ENCODE measurements at regions not wholly inside any gene's neighbourhood (a gene's known extent, or its start where the extent isn't known, plus 50 kb on each side); places are given as distances from the start of the nearest gene placed in this dataset.

- Histone ChIP-seq H3K9me3 (ENCODE audit: control insufficient read depth in 2 of 2, insufficient read depth in 1 of 2, low read depth in 1 of 2, low read length in 1 of 2) (no peaks in the 10 kb centered on the region), H3K27ac (ENCODE audit: low read depth in 2 of 2, low read length in 1 of 2) (no peak overlapping the region), H3K36me3 (ENCODE audit: control insufficient read depth in 2 of 2, insufficient read depth in 2 of 2, low read length in 1 of 2) (no peaks in the 10 kb centered on the region), H3K4me1 (ENCODE audit: control insufficient read depth in 2 of 2, insufficient read depth in 2 of 2, low read length in 1 of 2) (peaks cover 0 to 2% of the 10 kb centered on the region in 2 donors), H3K4me3 (ENCODE audit: low read depth in 1 of 2, low read length in 2 of 2) (no peak overlapping the region), H3K27me3 (ENCODE audit: control insufficient read depth in 1 of 2, insufficient read depth in 2 of 2, low read length in 2 of 2) (no peaks in the 10 kb centered on the region)
- WGBS, 2 donors = 62 to 63% methylated on average over 2 of the region's 2 CpGs
Observed at GRCh38 chr5:124516567-124516966, 229.9 kb downstream of the ZNF608 start.

- no peak overlapping the region for H3K27ac ChIP-seq (ENCODE audit: low read depth in 2 of 2, low read length in 1 of 2)
- no peaks in the 10 kb centered on the region for H3K36me3 ChIP-seq (ENCODE audit: control insufficient read depth in 2 of 2, insufficient read depth in 2 of 2, low read length in 1 of 2)
- H3K9me3 ChIP-seq (ENCODE audit: control insufficient read depth in 2 of 2, insufficient read depth in 1 of 2, low read depth in 1 of 2, low read length in 1 of 2) = no peaks in the 10 kb centered on the region
- peaks cover 0 to 2% of the 10 kb centered on the region in 2 donors for H3K4me1 ChIP-seq (ENCODE audit: control insufficient read depth in 2 of 2, insufficient read depth in 2 of 2, low read length in 1 of 2)
- no peak overlapping the region for H3K4me3 ChIP-seq (ENCODE audit: low read depth in 1 of 2, low read length in 2 of 2)
- WGBS, 2 donors = 36 to 56% methylated on average over 3 of the region's 3 CpGs
- no peaks in the 10 kb centered on the region for H3K27me3 ChIP-seq (ENCODE audit: control insufficient read depth in 1 of 2, insufficient read depth in 2 of 2, low read length in 2 of 2)
Observed at GRCh38 chr5:124515497-124516245, 230.8 kb downstream of the ZNF608 start.

GRCh38 chr5:124514956-124515355 is 231.5 kb downstream of the ZNF608 start:
- no peak overlapping the region for H3K4me3 ChIP-seq (ENCODE audit: low read depth in 1 of 2, low read length in 2 of 2)
- no peaks in the 10 kb centered on the region for H3K9me3 ChIP-seq (ENCODE audit: control insufficient read depth in 2 of 2, insufficient read depth in 1 of 2, low read depth in 1 of 2, low read length in 1 of 2)
- peaks cover 0 to 2% of the 10 kb centered on the region in 2 donors for H3K4me1 ChIP-seq (ENCODE audit: control insufficient read depth in 2 of 2, insufficient read depth in 2 of 2, low read length in 1 of 2)
- H3K27ac ChIP-seq (ENCODE audit: low read depth in 2 of 2, low read length in 1 of 2) = no peak overlapping the region
- no peaks in the 10 kb centered on the region for H3K27me3 ChIP-seq (ENCODE audit: control insufficient read depth in 1 of 2, insufficient read depth in 2 of 2, low read length in 2 of 2)
- H3K36me3 ChIP-seq (ENCODE audit: control insufficient read depth in 2 of 2, insufficient read depth in 2 of 2, low read length in 1 of 2) = no peaks in the 10 kb centered on the region
- 89% methylated on average over 3 of the region's 3 CpGs for WGBS, 2 donors

- peaks cover 0 to 2% of the 10 kb centered on the region in 2 donors for H3K4me1 ChIP-seq (ENCODE audit: control insufficient read depth in 2 of 2, insufficient read depth in 2 of 2, low read length in 1 of 2)
Observed at GRCh38 chr5:124512952-124513632, 233.3 kb downstream of the ZNF608 start.

GRCh38 chr5:124512236-124512635 is 234.2 kb downstream of the ZNF608 start:
- H3K27ac ChIP-seq (ENCODE audit: low read depth in 2 of 2, low read length in 1 of 2) = no peak overlapping the region

More at GRCh38 chr5:124512952-124513632, 233.3 kb downstream of the ZNF608 start:
- H3K4me3 ChIP-seq (ENCODE audit: low read depth in 1 of 2, low read length in 2 of 2) = no peak overlapping the region
- no peaks in the 10 kb centered on the region for H3K9me3 ChIP-seq (ENCODE audit: control insufficient read depth in 2 of 2, insufficient read depth in 1 of 2, low read depth in 1 of 2, low read length in 1 of 2)
- no peaks in the 10 kb centered on the region for H3K27me3 ChIP-seq (ENCODE audit: control insufficient read depth in 1 of 2, insufficient read depth in 2 of 2, low read length in 2 of 2)
- 88 to 94% methylated on average over 5 of the region's 5 CpGs for WGBS, 2 donors
- no peak overlapping the region for H3K27ac ChIP-seq (ENCODE audit: low read depth in 2 of 2, low read length in 1 of 2)
- no peaks in the 10 kb centered on the region for H3K36me3 ChIP-seq (ENCODE audit: control insufficient read depth in 2 of 2, insufficient read depth in 2 of 2, low read length in 1 of 2)

GRCh38 chr5:124511791-124512190 is 234.6 kb downstream of the ZNF608 start:
- H3K9me3 ChIP-seq (ENCODE audit: control insufficient read depth in 2 of 2, insufficient read depth in 1 of 2, low read depth in 1 of 2, low read length in 1 of 2) = no peaks in the 10 kb centered on the region
- no peaks in the 10 kb centered on the region for H3K36me3 ChIP-seq (ENCODE audit: control insufficient read depth in 2 of 2, insufficient read depth in 2 of 2, low read length in 1 of 2)
- H3K4me3 ChIP-seq (ENCODE audit: low read depth in 1 of 2, low read length in 2 of 2) = no peak overlapping the region
- H3K27ac ChIP-seq (ENCODE audit: low read depth in 2 of 2, low read length in 1 of 2) = no peak overlapping the region
- H3K4me1 ChIP-seq (ENCODE audit: control insufficient read depth in 2 of 2, insufficient read depth in 2 of 2, low read length in 1 of 2) = peaks cover 0 to 2% of the 10 kb centered on the region in 2 donors
- no peaks in the 10 kb centered on the region for H3K27me3 ChIP-seq (ENCODE audit: control insufficient read depth in 1 of 2, insufficient read depth in 2 of 2, low read length in 2 of 2)

More at GRCh38 chr5:124512236-124512635, 234.2 kb downstream of the ZNF608 start:
- H3K4me1 ChIP-seq (ENCODE audit: control insufficient read depth in 2 of 2, insufficient read depth in 2 of 2, low read length in 1 of 2) = peaks cover 0 to 2% of the 10 kb centered on the region in 2 donors
- H3K27me3 ChIP-seq (ENCODE audit: control insufficient read depth in 1 of 2, insufficient read depth in 2 of 2, low read length in 2 of 2) = no peaks in the 10 kb centered on the region
- WGBS, 2 donors = 27 to 53% methylated on average over 3 of the region's 3 CpGs
- H3K4me3 ChIP-seq (ENCODE audit: low read depth in 1 of 2, low read length in 2 of 2) = no peak overlapping the region
- H3K36me3 ChIP-seq (ENCODE audit: control insufficient read depth in 2 of 2, insufficient read depth in 2 of 2, low read length in 1 of 2) = no peaks in the 10 kb centered on the region
- no peaks in the 10 kb centered on the region for H3K9me3 ChIP-seq (ENCODE audit: control insufficient read depth in 2 of 2, insufficient read depth in 1 of 2, low read depth in 1 of 2, low read length in 1 of 2)

GRCh38 chr5:124507688-124508087 is 238.8 kb downstream of the ZNF608 start:
- Histone ChIP-seq H3K4me1 (ENCODE audit: control insufficient read depth in 2 of 2, insufficient read depth in 2 of 2, low read length in 1 of 2) (peaks cover 0 to 2% of the 10 kb centered on the region in 2 donors), H3K4me3 (ENCODE audit: low read depth in 1 of 2, low read length in 2 of 2) (no peak overlapping the region), H3K27ac (ENCODE audit: low read depth in 2 of 2, low read length in 1 of 2) (no peak overlapping the region), H3K27me3 (ENCODE audit: control insufficient read depth in 1 of 2, insufficient read depth in 2 of 2, low read length in 2 of 2) (no peaks in the 10 kb centered on the region), H3K36me3 (ENCODE audit: control insufficient read depth in 2 of 2, insufficient read depth in 2 of 2, low read length in 1 of 2) (no peaks in the 10 kb centered on the region), H3K9me3 (ENCODE audit: control insufficient read depth in 2 of 2, insufficient read depth in 1 of 2, low read depth in 1 of 2, low read length in 1 of 2) (no peaks in the 10 kb centered on the region)
- 89 to 95% methylated on average over 2 of the region's 2 CpGs for WGBS, 2 donors

GRCh38 chr5:124504081-124504916 is 242.1 kb downstream of the ZNF608 start:
- Histone ChIP-seq H3K27ac (ENCODE audit: low read depth in 2 of 2, low read length in 1 of 2) (no peak overlapping the region), H3K4me3 (ENCODE audit: low read depth in 1 of 2, low read length in 2 of 2) (no peak overlapping the region), H3K4me1 (ENCODE audit: control insufficient read depth in 2 of 2, insufficient read depth in 2 of 2, low read length in 1 of 2) (no peaks in the 10 kb centered on the region), H3K9me3 (ENCODE audit: control insufficient read depth in 2 of 2, insufficient read depth in 1 of 2, low read depth in 1 of 2, low read length in 1 of 2) (no peaks in the 10 kb centered on the region), H3K27me3 (ENCODE audit: control insufficient read depth in 1 of 2, insufficient read depth in 2 of 2, low read length in 2 of 2) (no peaks in the 10 kb centered on the region), H3K36me3 (ENCODE audit: control insufficient read depth in 2 of 2, insufficient read depth in 2 of 2, low read length in 1 of 2) (no peaks in the 10 kb centered on the region)
- 80 to 88% methylated on average over 4 of the region's 4 CpGs for WGBS, 2 donors

GRCh38 chr5:124502551-124502950 is 243.9 kb downstream of the ZNF608 start:
- WGBS, 2 donors = 88 to 90% methylated on average over 5 of the region's 5 CpGs
- no peaks in the 10 kb centered on the region for H3K4me1 ChIP-seq (ENCODE audit: control insufficient read depth in 2 of 2, insufficient read depth in 2 of 2, low read length in 1 of 2)
- H3K36me3 ChIP-seq (ENCODE audit: control insufficient read depth in 2 of 2, insufficient read depth in 2 of 2, low read length in 1 of 2) = no peaks in the 10 kb centered on the region
- H3K27me3 ChIP-seq (ENCODE audit: control insufficient read depth in 1 of 2, insufficient read depth in 2 of 2, low read length in 2 of 2) = no peaks in the 10 kb centered on the region
- no peaks in the 10 kb centered on the region for H3K9me3 ChIP-seq (ENCODE audit: control insufficient read depth in 2 of 2, insufficient read depth in 1 of 2, low read depth in 1 of 2, low read length in 1 of 2)
- H3K4me3 ChIP-seq (ENCODE audit: low read depth in 1 of 2, low read length in 2 of 2) = no peak overlapping the region
- no peak overlapping the region for H3K27ac ChIP-seq (ENCODE audit: low read depth in 2 of 2, low read length in 1 of 2)

Measured in esophagus (tissue), 2 donors.